ENCODE measurements at regions not wholly inside any gene's neighbourhood (a gene's known extent, or its start where the extent isn't known, plus 50 kb on each side); places are given as distances from the start of the nearest gene placed in this dataset.
"Not testable (repeated sequence)": the region's sequence is repeated elsewhere in the genome, so short reads cannot be mapped to it uniquely, and the experiment has no call there.

DNA sequence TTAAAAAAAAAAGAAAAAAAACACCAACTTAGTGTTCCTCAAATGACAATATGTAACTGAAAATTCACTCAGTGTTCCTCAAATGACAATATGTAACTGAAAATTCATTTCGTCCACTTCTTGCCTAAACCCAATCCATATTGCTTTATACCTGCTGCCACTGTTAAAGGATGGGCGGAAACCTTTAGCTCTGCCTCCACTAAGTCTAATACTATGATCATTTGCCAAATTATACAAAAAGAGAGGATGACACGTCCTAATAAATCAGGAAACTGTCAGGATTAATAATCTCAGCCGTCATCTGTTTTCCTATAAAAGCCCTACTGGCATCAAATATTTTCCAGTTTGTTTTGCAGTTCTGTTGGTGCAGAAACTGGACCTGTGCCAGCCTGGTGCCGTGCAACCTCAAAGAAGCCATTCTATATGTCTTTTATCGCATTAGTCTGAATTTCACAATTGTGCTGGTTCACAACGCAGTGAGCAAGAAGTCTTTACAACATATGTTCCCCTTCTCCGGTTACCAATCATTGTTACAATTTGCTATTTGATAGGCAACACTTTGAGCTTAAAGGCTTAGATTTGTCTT lies 160.4 kb upstream of the KCNH8 start:
- peak; percentile 9 for DNase-seq

- DNase-seq, result no peak
Observed at GRCh38 chr3:18987070-18987469, 161.2 kb upstream of the KCNH8 start.

- no peak for DNase-seq
Observed at GRCh38 chr3:18982920-18983319, 165.4 kb upstream of the KCNH8 start.

DNA sequence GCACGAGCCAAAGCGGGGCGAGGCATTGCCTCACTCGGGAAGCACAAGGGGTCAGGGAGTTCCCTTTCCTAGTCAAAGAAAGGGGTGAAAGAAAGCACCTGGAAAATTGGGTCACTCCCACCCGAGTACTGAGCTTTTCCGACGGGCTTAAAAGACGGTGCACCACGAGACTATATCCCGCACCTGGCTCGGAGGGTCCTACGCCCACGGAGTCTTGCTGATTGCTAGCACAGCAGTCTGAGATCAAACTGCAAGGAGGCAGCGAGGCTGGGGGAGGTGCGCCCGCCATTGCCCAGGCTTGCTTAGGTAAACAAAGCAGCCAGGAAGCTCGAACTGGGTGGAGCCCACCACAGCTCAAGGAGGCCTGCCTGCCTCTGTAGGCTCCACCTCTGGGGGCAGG lies 172.2 kb upstream of the KCNH8 start:
- not testable (repeated sequence) for DNase-seq

DNA sequence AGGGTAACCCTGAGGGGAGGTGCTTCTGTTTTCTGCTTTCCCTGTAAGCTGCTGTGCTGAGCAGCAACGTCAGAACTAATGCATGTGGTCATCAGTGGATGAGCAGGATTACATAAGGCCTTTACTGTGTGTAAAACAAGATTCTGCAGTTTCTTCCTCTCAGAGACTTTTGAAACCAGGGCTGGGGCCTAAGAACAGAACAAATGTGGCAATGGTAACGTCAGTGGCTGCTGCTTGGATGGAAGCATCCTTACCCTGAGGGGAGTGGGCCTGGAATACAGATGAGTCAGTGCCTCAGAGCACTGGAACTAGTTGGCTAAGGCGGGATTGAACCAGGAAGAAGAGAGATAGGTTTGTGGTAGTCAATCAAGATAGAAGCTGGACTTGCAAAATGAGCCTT lies 180.2 kb upstream of the KCNH8 start:
- DNase-seq, result no peak

GRCh38 chr3:18965781-18966180 lies 182.5 kb upstream of the KCNH8 start:
- no peak for DNase-seq

GRCh38 chr3:18964640-18965039 lies 183.7 kb upstream of the KCNH8 start:
- DNase-seq, result no peak

- no peak for DNase-seq
Observed at GRCh38 chr3:18951333-18951732, 197.0 kb upstream of the KCNH8 start.

DNA sequence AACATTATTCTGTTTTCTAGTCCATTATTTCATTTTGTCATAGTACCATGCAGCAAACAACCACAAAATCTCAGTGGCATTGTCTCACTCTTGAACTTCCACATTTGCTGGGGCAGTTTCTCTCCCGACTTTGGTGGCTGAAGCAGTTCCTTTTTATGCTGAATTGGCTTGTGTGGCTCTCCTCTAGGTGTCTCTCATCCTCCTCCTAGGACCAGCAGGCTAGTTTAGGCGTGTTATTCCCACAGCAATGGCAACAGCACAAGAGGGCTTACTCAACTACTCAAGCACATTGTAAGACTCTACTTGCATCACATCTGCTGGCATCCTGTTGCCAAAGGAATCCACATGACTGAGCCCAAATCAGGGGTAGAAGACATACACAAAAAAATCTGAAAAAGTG lies 201.8 kb upstream of the KCNH8 start:
- DNase-seq, result no peak

GRCh38 chr3:18937574-18937973 lies 210.7 kb upstream of the KCNH8 start:
- DNase-seq, result no peak

- DNase-seq, result no peak
Observed at GRCh38 chr3:18919158-18919557, 229.2 kb upstream of the KCNH8 start.

DNA sequence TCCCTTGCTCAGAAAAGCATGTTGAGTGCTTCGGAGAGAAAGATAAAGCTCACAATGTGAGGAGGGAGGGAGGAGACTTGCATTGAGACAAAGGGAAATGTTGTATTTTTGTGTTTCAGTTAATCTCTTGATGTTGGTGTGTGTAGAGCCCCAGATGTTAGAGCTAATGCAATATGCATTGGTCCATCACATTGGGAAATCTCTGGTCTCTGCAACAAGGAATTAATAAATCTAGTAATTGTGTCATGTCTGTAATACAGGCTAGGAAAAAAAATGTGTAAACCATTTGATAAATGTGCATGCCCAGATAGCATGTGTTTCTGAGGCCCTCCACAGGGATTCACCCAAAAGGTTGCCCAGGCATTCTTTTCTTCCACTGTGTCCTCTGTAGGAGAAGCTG lies 230.4 kb upstream of the KCNH8 start:
- no peak for DNase-seq

- DNase-seq, result no peak
Observed at GRCh38 chr3:18902081-18902793, 246.1 kb upstream of the KCNH8 start.

DNA sequence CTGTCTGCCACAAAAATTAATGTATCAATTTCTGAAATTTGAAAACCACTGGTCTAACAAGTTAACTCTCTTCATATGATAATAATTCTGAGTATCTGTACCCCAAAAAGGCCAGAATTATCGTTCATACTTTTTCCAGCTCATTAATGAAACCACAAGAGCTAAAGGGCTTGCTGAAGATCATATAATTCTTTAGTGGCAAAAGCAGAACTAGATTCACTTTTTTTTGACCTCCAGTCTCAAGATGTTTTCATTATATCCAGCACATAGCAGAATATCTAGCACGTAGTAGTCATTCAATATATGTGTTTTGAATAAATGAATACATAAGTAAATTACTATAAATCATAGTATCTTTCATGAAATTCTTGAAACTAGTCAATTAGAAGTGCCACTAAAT lies 246.7 kb upstream of the KCNH8 start:
- no peak for DNase-seq

DNA sequence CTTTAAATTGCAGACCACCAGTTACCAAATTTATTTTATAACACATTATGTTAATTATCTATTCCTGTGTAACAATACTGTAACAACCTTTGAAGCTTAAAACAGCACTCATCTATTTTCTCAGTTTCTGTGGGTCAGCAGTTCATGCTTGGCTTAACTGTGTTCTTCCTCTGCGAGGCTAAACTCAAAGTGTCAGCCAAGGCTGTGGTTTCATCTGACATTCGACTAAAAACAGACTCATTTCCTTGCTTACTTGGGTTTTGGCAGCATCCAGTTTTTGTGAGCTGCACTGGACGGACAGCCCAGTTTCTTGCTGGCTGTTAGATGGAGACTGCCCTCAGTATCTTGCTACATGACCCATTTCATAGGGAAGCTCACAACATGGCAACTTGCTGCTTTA lies 247.3 kb upstream of the KCNH8 start:
- no peak for DNase-seq

GRCh38 chr3:18898911-18899310 lies 249.4 kb upstream of the KCNH8 start:
- no peak for DNase-seq

- DNase-seq, result no peak
Observed at GRCh38 chr3:18892756-18893155, 255.6 kb upstream of the KCNH8 start.

DNA sequence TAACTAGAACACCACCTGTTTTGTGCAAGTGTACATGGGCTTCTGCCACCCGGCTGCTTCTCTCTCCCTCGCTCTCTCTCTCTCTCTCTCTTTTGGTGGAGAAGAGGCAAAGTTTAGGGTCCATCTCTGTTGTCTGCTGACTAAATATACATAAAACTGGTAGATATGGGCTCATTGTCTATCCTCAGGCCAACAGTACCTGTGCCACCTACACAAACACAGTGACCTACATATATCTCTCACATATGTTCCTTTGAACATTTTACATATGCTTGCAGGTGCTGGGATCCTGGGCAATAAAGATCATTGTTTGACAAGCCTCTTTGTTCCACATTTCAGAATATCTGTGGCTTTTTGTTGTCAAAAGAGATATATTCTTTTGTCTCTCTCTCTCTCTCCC lies 256.3 kb upstream of the KCNH8 start:
- no peak for DNase-seq

DNA sequence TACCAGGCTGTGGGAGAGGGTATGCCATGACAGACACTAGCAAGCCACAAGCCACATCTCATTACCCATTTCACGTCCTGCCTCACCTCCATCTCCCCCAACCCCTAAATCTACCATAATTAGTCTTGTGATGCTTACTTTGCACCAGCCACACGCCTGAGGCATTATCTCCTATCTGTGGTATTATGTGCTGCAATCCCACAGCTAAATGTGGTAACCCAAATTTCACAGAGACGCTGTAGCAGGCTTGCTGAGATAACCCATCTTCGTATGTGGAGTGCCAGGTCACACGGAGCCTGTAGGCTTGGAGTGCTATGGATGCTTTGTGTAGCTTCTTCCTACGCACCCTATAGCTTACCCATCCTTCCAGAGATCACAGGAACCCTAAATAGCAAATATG lies 256.7 kb upstream of the KCNH8 start:
- DNase-seq, result peak; percentile 14

DNA sequence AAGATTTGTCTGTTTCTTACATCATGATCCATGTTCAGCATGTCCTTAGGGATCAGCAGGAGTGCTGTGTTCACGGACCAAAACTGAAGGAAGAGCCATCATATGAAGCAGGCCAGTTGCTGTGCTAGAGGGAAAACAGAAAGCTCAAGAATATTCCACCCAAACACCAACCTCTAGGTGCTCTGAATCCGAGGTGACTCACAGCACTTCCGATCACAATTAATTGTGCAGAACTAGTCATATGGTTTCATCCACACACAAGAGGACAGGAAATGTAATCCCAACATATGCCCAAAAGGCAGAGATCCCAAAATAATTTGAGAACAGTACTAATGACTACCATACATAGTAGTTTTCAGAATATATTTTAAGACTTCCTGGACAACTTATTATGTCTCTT lies 257.9 kb upstream of the KCNH8 start:
- DNase-seq, result no peak

DNA sequence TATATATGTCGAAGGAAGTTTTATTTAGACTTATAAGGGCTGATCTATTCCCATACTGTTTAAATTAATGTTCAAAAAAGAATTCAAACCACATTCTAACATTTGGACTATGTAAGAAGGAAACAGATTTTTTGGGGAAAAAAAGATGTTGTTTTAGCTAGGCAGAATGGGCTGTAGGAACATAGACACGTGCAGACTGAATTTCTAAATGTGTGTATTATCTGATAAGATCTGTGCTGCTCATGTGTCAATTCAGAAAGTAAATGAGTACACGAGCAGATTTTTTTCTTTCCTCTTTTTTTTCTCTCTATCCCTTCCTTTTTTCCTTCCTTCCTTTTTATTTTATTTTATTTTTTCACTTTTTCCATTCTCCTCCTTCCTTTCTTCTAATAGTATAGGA lies 259.5 kb upstream of the KCNH8 start:
- no peak for DNase-seq

- DNase-seq, result no peak
Observed at GRCh38 chr3:18888370-18888769, 259.9 kb upstream of the KCNH8 start.

DNA sequence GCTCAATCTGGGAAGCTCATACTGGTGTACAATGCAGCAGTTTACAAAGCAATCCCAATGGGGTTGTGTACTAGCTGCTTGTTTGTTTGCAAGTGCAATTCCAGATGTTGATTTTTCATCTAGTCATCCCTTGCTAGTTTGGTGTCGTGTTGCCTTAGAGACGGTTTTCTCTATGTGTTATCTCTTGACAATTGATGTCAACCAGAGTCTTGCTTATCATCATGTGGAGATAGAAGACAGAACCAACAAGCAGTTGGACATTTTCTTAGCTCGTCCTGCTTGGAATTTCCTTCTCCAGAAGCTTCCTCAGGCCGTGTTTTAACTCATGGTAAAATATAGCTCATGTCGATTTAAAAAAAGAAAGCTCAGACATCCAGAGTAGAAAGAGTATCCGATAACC lies 262.0 kb upstream of the KCNH8 start:
- DNase-seq, result no peak

GRCh38 chr3:18885612-18886011 lies 262.7 kb upstream of the KCNH8 start:
- no peak for DNase-seq

DNA sequence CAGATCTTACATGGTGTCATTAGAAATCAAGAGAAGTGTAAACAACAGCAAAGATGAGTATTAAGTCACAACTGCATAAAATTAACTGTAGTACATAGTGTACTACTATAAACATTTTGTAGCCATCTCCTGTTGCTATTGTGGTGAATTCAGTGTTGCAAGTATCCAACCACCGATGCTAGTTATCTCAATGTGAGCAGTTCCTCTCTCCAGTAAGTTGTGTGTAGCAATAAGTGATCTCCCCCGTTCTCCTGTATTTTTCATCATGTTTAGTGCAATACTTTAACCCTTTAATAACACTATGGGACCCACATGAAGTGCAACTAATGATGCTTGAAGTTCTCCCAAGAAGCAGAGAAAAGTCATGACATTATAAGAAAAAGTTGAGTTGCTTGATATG lies 264.7 kb upstream of the KCNH8 start:
- no peak for DNase-seq

Data from activated CD4-positive, alpha-beta T cell treated with anti-CD3 and anti-CD28 coated beads for 48 hours (primary cell).